GM12878 (cell line): ENCODE measurements at regions not wholly inside any gene's neighbourhood (a gene's known extent, or its start where the extent isn't known, plus 50 kb on each side); places are given as distances from the start of the nearest gene placed in this dataset.

Experiments used
- ATAC-seq: fragments of 200-7000 bp; cut with Tn5 transposase; 3 replicates; pipeline ENCODE4 v1.9.1; 2020; ENCODE audit warnings: mild to moderate bottlenecking, moderate library complexity
- BruUV-seq: library from RNA; stranded (reverse); fragments of 400-500 nt; replicated peaks from 2 replicates; lab custom pipeline; 2021; lab: Mats Ljungman, UMichigan
- CTCF ChIA-PET: fragments of 300-600 bp; sonication (Branson Sonifier 250); formaldehyde crosslinking; extraction: SDS; loops from one replicate; lab custom pipeline; 2021; ENCODE audit warnings: inconsistent platforms; lab: Yijun Ruan, JAX
- POLR2A ChIA-PET: fragments of 350-600 bp; formaldehyde crosslinking; extraction: SDS; loops from one replicate; lab custom pipeline; 2021; ENCODE audit warnings: inconsistent platforms; lab: Charles Lee
- RAD21 ChIA-PET: fragments of 300-600 bp; sonication (Branson Sonifier 250); formaldehyde crosslinking; loops from one replicate; lab custom pipeline; 2023; ENCODE audit warnings: antibody characterized with exemption; ENCODE audit not compliant: unreplicated experiment; lab: Charles Lee
- SMC1A ChIA-PET: fragments of 300-600 bp; sonication (Branson Sonifier 250); formaldehyde crosslinking; loops from one replicate; lab custom pipeline; 2023; ENCODE audit not compliant: unreplicated experiment, uncharacterized antibody; lab: Charles Lee
- DNase-seq: peaks from one replicate; pipeline ENCODE4 v3.0.0-alpha.2; 2011; ENCODE audit warnings: low read depth, low spot score
- FAIRE-seq: peaks from 3 replicates; lab custom pipeline; 2011; peaks lifted over from hg19 to GRCh38; lab: Jason Lieb, UNC
- H2AFZ ChIP-seq: 2 replicates; pipeline ENCODE4 v1.6.0; 2011; ENCODE audit warnings: low read depth, low read length, control low read depth; ENCODE audit not compliant: control insufficient read depth
- H3K27ac ChIP-seq: 2 replicates; pipeline ENCODE4 v1.5.1; 2011; ENCODE audit warnings: control low read depth; ENCODE audit not compliant: control insufficient read depth, insufficient read depth
- H3K27me3 ChIP-seq, 2 experiments: replicated peaks in 1 of 2; 2 replicates each; pipeline versions ENCODE4 v1.6.0 to v1.6.1; 2011; ENCODE audit warnings: low read length in 1 of 2; ENCODE audit not compliant: control insufficient read depth in 2 of 2, insufficient read depth in 2 of 2
- H3K36me3 ChIP-seq, 2 experiments: 2 replicates each; pipeline ENCODE4 v1.5.1; 2011; ENCODE audit warnings: low read length in 1 of 2; ENCODE audit not compliant: control insufficient read depth in 2 of 2, insufficient read depth in 2 of 2
- H3K4me1 ChIP-seq: 2 replicates; pipeline ENCODE4 v1.6.1; 2011; ENCODE audit warnings: mild to moderate bottlenecking, low read length, moderate library complexity, mixed read lengths; ENCODE audit not compliant: control insufficient read depth, insufficient read depth
- H3K4me2 ChIP-seq: 2 replicates; pipeline ENCODE4 v1.6.0; 2011; ENCODE audit warnings: control low read depth; ENCODE audit not compliant: control insufficient read depth, insufficient read depth
- H3K4me3 ChIP-seq: fragments of 200-600 bp; sonication (generic); 2 replicates; pipeline ENCODE4 v1.5.1; 2016
- H3K79me2 ChIP-seq: 2 replicates; pipeline ENCODE4 v1.6.0; 2011; ENCODE audit warnings: low read length; ENCODE audit not compliant: control insufficient read depth, insufficient read depth
- H3K9ac ChIP-seq: 2 replicates; pipeline ENCODE4 v1.8.0; 2011; ENCODE audit warnings: low read length, control low read depth, mixed read lengths; ENCODE audit not compliant: control insufficient read depth, insufficient read depth
- H3K9me3 ChIP-seq: replicated peaks from 3 replicates; pipeline ENCODE4 v1.5.1; 2011; ENCODE audit warnings: mild to moderate bottlenecking, low read length; ENCODE audit not compliant: control insufficient read depth, insufficient read depth
- H4K20me1 ChIP-seq: 2 replicates; pipeline ENCODE4 v1.6.0; 2011; ENCODE audit not compliant: control insufficient read depth, insufficient read depth
- CREB1 ChIP-seq: IDR thresholded peaks from 2 replicates; pipeline ENCODE4 v1.6.1; 2012; ENCODE audit warnings: low read depth, mild to moderate bottlenecking, inconsistent platforms
- DPF2 ChIP-seq: fragments of 450-650 bp; IDR thresholded peaks from 2 replicates; pipeline ENCODE4 v1.6.1; 2017; ENCODE audit warnings: mild to moderate bottlenecking
- FOXK2 ChIP-seq: fragments of 450-650 bp; IDR thresholded peaks from 2 replicates; pipeline ENCODE4 v1.6.1; 2017; ENCODE audit warnings: mild to moderate bottlenecking, moderate library complexity
- NFXL1 ChIP-seq: fragments of 450-650 bp; IDR thresholded peaks from 2 replicates; pipeline ENCODE4 v1.6.1; 2017; ENCODE audit warnings: antibody characterized with exemption, mild to moderate bottlenecking, borderline replicate concordance
- NR2C2 ChIP-seq: IDR thresholded peaks from 2 replicates; pipeline ENCODE4 v1.6.1; 2011; ENCODE audit warnings: borderline replicate concordance, low read depth; ENCODE audit not compliant: control insufficient read depth, insufficient read length
- ZBED1 ChIP-seq: IDR thresholded peaks from 2 replicates; pipeline ENCODE4 v1.6.1; 2016; ENCODE audit warnings: borderline replicate concordance
- WGBS: methylation state at CpG from one replicate; pipeline ENCODE4 v1.1.6; 2016; ENCODE audit warnings: low lambda C conversion rate; ENCODE audit not compliant: insufficient replicate concordance, insufficient coverage; ENCODE audit errors: missing lambda C conversion rate; 5-methylcytosine and 5-hydroxymethylcytosine counted together
- in situ Hi-C: fragments of 300-500 bp; cut with MboI; formaldehyde crosslinking; loops from 9 replicates; pipeline ENCODE4 v1.14.3; 2018; ENCODE audit warnings: mixed read lengths
- intact Hi-C: fragments of 100-400 bp; cut with micrococcal nuclease; formaldehyde crosslinking; loops from one replicate; pipeline ENCODE4 v1.14.2; 2022; ENCODE audit not compliant: unreplicated experiment
- TF ChIP-seq, protein P1 (sequence below): IDR thresholded peaks from 2 replicates; pipeline ENCODE4 v1.6.1; 2011; ENCODE audit warnings: borderline replicate concordance, low read depth, mild to moderate bottlenecking, moderate library complexity, mixed read lengths, low read length; ENCODE audit not compliant: insufficient read depth; ENCODE audit errors: extremely low read length
- TF ChIP-seq, protein P2 (sequence below): fragments of 150-350 bp; IDR thresholded peaks from 2 replicates; pipeline ENCODE4 v1.6.1; 2014; ENCODE audit warnings: mild to moderate bottlenecking, low read depth, low read length
- TF ChIP-seq, protein P3 (sequence below): fragments of 450-650 bp; IDR thresholded peaks from 2 replicates; pipeline ENCODE4 v1.6.1; 2017; ENCODE audit warnings: antibody characterized with exemption, mild to moderate bottlenecking, moderate library complexity

DNA sequence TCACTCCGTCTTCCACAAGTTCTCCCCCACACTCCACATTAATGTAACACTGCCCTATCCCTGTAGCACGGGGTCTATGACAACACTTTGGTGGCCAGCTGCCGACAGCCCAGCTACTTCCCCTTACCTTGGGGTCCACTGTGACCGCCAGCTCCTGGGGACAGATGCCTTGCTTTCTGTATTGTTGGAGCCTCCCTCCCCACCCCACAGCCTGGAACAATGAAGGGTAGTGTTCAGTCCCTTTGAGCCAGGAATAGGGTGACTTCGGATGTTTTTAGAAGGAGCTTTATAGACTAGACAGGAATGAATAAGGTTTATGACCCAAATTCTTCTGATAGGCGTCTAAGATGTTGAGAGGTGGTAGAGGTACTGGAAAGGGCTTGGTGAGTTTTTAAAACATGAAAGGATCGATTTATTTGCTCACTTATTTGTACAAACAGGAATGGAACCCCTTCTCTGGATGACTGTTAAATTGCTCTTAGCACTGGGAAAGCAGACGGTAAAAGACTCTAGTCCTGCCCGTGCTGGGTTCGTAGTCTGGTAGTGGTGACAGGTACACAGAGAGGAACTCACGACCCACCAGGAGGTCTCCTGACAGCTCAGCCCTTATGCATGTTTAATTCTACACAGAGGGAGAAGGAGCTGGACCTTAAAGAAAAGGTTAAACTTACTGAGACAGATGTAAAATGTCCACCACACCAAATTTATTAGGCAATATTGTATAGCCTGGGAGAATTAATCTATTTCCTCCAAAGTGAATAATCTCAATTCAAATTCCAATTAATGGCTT, 90.9 kb downstream of the MYCN start:
- SMC1A ChIA-PET: interaction anchor here (1.1 kb wide), 1 partner anchor 22 kb away, joined by 3 read pairs; no protein-coding TSS in a partner anchor
- Histone ChIP-seq H3K9ac (no peak overlapping the region), H3K27ac (no peak overlapping the region), H4K20me1 (no peaks in the 10 kb centered on the region), H2AFZ (no peak overlapping the region), H3K9me3 (no peaks in the 10 kb centered on the region), H3K4me1 (no peaks in the 10 kb centered on the region), H3K36me3 (no peaks in the 10 kb centered on the region), H3K4me3 (no peak overlapping the region)
- CTCF ChIA-PET: no interaction called here
- BruUV-seq: no TSS peak
- intact Hi-C loops: no loop called here
- 36% methylated on average over 11 of the region's 11 CpGs for WGBS
- POLR2A ChIA-PET: no interaction called here
- RAD21 ChIA-PET: no interaction called here
- TF ChIP-seq, protein P1, sequence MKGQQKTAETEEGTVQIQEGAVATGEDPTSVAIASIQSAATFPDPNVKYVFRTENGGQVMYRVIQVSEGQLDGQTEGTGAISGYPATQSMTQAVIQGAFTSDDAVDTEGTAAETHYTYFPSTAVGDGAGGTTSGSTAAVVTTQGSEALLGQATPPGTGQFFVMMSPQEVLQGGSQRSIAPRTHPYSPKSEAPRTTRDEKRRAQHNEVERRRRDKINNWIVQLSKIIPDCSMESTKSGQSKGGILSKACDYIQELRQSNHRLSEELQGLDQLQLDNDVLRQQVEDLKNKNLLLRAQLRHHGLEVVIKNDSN: no peak
- no peak for TF ChIP-seq DPF2
- TF ChIP-seq, protein P2, sequence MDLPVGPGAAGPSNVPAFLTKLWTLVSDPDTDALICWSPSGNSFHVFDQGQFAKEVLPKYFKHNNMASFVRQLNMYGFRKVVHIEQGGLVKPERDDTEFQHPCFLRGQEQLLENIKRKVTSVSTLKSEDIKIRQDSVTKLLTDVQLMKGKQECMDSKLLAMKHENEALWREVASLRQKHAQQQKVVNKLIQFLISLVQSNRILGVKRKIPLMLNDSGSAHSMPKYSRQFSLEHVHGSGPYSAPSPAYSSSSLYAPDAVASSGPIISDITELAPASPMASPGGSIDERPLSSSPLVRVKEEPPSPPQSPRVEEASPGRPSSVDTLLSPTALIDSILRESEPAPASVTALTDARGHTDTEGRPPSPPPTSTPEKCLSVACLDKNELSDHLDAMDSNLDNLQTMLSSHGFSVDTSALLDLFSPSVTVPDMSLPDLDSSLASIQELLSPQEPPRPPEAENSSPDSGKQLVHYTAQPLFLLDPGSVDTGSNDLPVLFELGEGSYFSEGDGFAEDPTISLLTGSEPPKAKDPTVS: no peak
- no peak for TF ChIP-seq ZBED1
- no peak for TF ChIP-seq NR2C2
- TF ChIP-seq, protein P3, sequence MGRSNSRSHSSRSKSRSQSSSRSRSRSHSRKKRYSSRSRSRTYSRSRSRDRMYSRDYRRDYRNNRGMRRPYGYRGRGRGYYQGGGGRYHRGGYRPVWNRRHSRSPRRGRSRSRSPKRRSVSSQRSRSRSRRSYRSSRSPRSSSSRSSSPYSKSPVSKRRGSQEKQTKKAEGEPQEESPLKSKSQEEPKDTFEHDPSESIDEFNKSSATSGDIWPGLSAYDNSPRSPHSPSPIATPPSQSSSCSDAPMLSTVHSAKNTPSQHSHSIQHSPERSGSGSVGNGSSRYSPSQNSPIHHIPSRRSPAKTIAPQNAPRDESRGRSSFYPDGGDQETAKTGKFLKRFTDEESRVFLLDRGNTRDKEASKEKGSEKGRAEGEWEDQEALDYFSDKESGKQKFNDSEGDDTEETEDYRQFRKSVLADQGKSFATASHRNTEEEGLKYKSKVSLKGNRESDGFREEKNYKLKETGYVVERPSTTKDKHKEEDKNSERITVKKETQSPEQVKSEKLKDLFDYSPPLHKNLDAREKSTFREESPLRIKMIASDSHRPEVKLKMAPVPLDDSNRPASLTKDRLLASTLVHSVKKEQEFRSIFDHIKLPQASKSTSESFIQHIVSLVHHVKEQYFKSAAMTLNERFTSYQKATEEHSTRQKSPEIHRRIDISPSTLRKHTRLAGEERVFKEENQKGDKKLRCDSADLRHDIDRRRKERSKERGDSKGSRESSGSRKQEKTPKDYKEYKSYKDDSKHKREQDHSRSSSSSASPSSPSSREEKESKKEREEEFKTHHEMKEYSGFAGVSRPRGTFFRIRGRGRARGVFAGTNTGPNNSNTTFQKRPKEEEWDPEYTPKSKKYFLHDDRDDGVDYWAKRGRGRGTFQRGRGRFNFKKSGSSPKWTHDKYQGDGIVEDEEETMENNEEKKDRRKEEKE: no peak
- no peak for TF ChIP-seq FOXK2
- no peak for TF ChIP-seq NFXL1
- TF ChIP-seq CREB1: no peak
- TF ChIP-seq, all 136 proteins: peak for 0
- FAIRE-seq (no peak), ATAC-seq (no peak), DNase-seq (no peak)
- Histone ChIP-seq H3K79me2 (no peaks in the 10 kb centered on the region), H3K4me2 (no peak overlapping the region), H3K27me3 (no peaks in the 10 kb centered on the region; a peak in 1 of 4 replicates)
- in situ Hi-C loops: no loop called here
